GM12892 (cell line): ENCODE measurements at regions not wholly inside any gene's neighbourhood (a gene's known extent, or its start where the extent isn't known, plus 50 kb on each side); places are given as distances from the start of the nearest gene placed in this dataset.

Experiments
- POLR2A ChIP-seq: IDR thresholded peaks from 2 replicates; pipeline ENCODE4 v1.6.1; 2011; ENCODE audit warnings: low read depth, low read length, control low read depth
- POLR2AphosphoS5 ChIP-seq: IDR thresholded peaks from 2 replicates; pipeline ENCODE4 v1.6.1; 2011; ENCODE audit warnings: low read depth, low read length, control low read depth

- TF ChIP-seq POLR2A (no peak), POLR2AphosphoS5 (no peak)
Measured at GRCh38 chr13:95392597-95392996, 91.3 kb upstream of the ABCC4 start.
